ENCODE measurements at regions not wholly inside any gene's neighbourhood (a gene's known extent, or its start where the extent isn't known, plus 50 kb on each side); places are given as distances from the start of the nearest gene placed in this dataset.

- Histone ChIP-seq H3K36me3 (replicated peaks in 1 of 2; ENCODE audit: control extremely low read depth in 1 of 2, control insufficient read depth in 1 of 2, extremely low read depth in 1 of 2, insufficient read depth in 2 of 2, low read length in 1 of 2) (peaks cover 0 to 12% of the 10 kb centered on the region in 2 experiments), H3K4me2 (replicated peaks; ENCODE audit: low read depth, low read length, poor library complexity, severe bottlenecking) (peak overlapping the region; percentile 86), H3K9ac (ENCODE audit: low read length) (peak overlapping the region; percentile 28), H3K4me1 (ENCODE audit: control insufficient read depth in 2 of 2, insufficient read depth in 2 of 2, low read length in 2 of 2) (peaks cover 60 to 69% of the 10 kb centered on the region in 2 donors), H4K20me1 (ENCODE audit: control insufficient read depth, insufficient read depth, low read length, poor library complexity, severe bottlenecking) (peaks cover 52% of the 10 kb centered on the region), H3K79me2 (ENCODE audit: control insufficient read depth, insufficient read depth, low read length) (peaks cover 99% of the 10 kb centered on the region), H3K27ac (ENCODE audit: low read length in 2 of 2) (peak overlapping the region in 1 of 2 donors; percentile 65), H3K4me3 (ENCODE audit: control extremely low read depth in 1 of 5, extremely low read depth in 1 of 5, insufficient read depth in 1 of 5, low read depth in 2 of 5, low read length in 4 of 5) (peak overlapping the region in 3 of 5 experiments; percentile 1 to 36 (median 4)), H3K27me3 (replicated peaks in 1 of 4; ENCODE audit: control extremely low read depth in 1 of 4, control insufficient read depth in 3 of 4, insufficient read depth in 4 of 4, low read length in 3 of 4) (no peaks in the 10 kb centered on the region), H3K9me3 (ENCODE audit: control extremely low read depth in 1 of 3, control insufficient read depth in 2 of 3, insufficient read depth in 1 of 3, low read length in 2 of 3) (peaks cover 0 to 1% (median 0%) of the 10 kb centered on the region in 3 donors), H2AFZ (ENCODE audit: insufficient read depth, low read depth, low read length, poor library complexity, severe bottlenecking) (no peak overlapping the region)
- Mint-ChIP-seq H3K4me1 (peaks cover 75% of the 10 kb centered on the region), H3K27me3 (no peaks in the 10 kb centered on the region), H3K27ac (peak overlapping the region; percentile 82), H3K4me3 (peak overlapping the region; percentile 79), H3K9me3 (ENCODE audit: insufficient read depth) (no peaks in the 10 kb centered on the region)
- no peak for TF ChIP-seq EZH2 (IDR thresholded peaks at IDR 0.05; ENCODE audit: borderline replicate concordance, insufficient read depth, low read depth, low read length, poor library complexity, severe bottlenecking)
- no peak for TF ChIP-seq CTCF (IDR thresholded peaks at IDR 0.05)
- ChIA-PET CTCF (interaction anchor here (1.0 to 1.7 kb wide), 6 partner anchors 53 to 95 kb away, joined by 3 to 8 read pairs (median 4); no protein-coding TSS in a partner anchor), POLR2A (interaction anchor here (2.7 kb wide), 1 partner anchor 61 kb away, joined by 14 read pairs; no protein-coding TSS in a partner anchor)
- DNase-seq (no peak), ATAC-seq (ENCODE audit: low read depth) (no peak)
- no CpG with 5 or more reads among the region's 5 CpGs for WGBS (ENCODE audit: insufficient coverage)
- intact Hi-C loops (cut with micrococcal nuclease), result loop anchor here (10.0 kb wide), 2 partner anchors 243 to 1057 kb away; no protein-coding TSS in a partner anchor
These were observed 109.1 kb upstream of the BCAT1 start for GRCh38 chr12:25058012-25058411.

GRCh38 chr12:25056486-25057130 lies 107.7 kb upstream of the BCAT1 start:
- no CpG with 5 or more reads among the region's 3 CpGs for WGBS (ENCODE audit: insufficient coverage)
- Histone ChIP-seq H3K79me2 (ENCODE audit: control insufficient read depth, insufficient read depth, low read length) (peaks cover 87% of the 10 kb centered on the region), H3K4me2 (replicated peaks; ENCODE audit: low read depth, low read length, poor library complexity, severe bottlenecking) (peak overlapping the region; percentile 86), H3K9ac (ENCODE audit: low read length) (peak overlapping the region; percentile 82), H3K4me3 (ENCODE audit: control extremely low read depth in 1 of 5, extremely low read depth in 1 of 5, insufficient read depth in 1 of 5, low read depth in 2 of 5, low read length in 4 of 5) (peak overlapping the region; percentile 46 to 86 (median 84)), H3K27me3 (replicated peaks in 1 of 4; ENCODE audit: control extremely low read depth in 1 of 4, control insufficient read depth in 3 of 4, insufficient read depth in 4 of 4, low read length in 3 of 4) (no peaks in the 10 kb centered on the region), H4K20me1 (ENCODE audit: control insufficient read depth, insufficient read depth, low read length, poor library complexity, severe bottlenecking) (peaks cover 38% of the 10 kb centered on the region), H2AFZ (ENCODE audit: insufficient read depth, low read depth, low read length, poor library complexity, severe bottlenecking) (peak overlapping the region; percentile 14), H3K4me1 (ENCODE audit: control insufficient read depth in 2 of 2, insufficient read depth in 2 of 2, low read length in 2 of 2) (peaks cover 55% of the 10 kb centered on the region in 2 donors), H3K9me3 (ENCODE audit: control extremely low read depth in 1 of 3, control insufficient read depth in 2 of 3, insufficient read depth in 1 of 3, low read length in 2 of 3) (peaks cover 0 to 1% (median 0%) of the 10 kb centered on the region in 3 donors), H3K27ac (ENCODE audit: low read length in 2 of 2) (peak overlapping the region in 1 of 2 donors; percentile 65), H3K36me3 (replicated peaks in 1 of 2; ENCODE audit: control extremely low read depth in 1 of 2, control insufficient read depth in 1 of 2, extremely low read depth in 1 of 2, insufficient read depth in 2 of 2, low read length in 1 of 2) (peaks cover 0 to 2% of the 10 kb centered on the region in 2 experiments)
- intact Hi-C loops (cut with micrococcal nuclease), result loop anchor here (10.0 kb wide), 2 partner anchors 242 to 1058 kb away; no protein-coding TSS in a partner anchor
- Mint-ChIP-seq H3K27ac (peak overlapping the region; percentile 94), H3K9me3 (ENCODE audit: insufficient read depth) (no peaks in the 10 kb centered on the region), H3K27me3 (no peaks in the 10 kb centered on the region), H3K4me3 (peak overlapping the region; percentile 91), H3K4me1 (peaks cover 64% of the 10 kb centered on the region)
- no peak for ATAC-seq (ENCODE audit: low read depth)
- no peak for DNase-seq
- ChIA-PET POLR2A (interaction anchor here (1.0 to 2.7 kb wide), 2 partner anchors 37 to 59 kb away, joined by 3 to 14 read pairs; no protein-coding TSS in a partner anchor), CTCF (interaction anchor here (0.6 to 1.7 kb wide), 7 partner anchors 16 to 101 kb away, joined by 3 to 4 read pairs (median 3); no protein-coding TSS in a partner anchor)
- no peak for TF ChIP-seq EZH2 (IDR thresholded peaks at IDR 0.05; ENCODE audit: borderline replicate concordance, insufficient read depth, low read depth, low read length, poor library complexity, severe bottlenecking)
- TF ChIP-seq CTCF (IDR thresholded peaks at IDR 0.05), result no peak

Measured in B cell (primary cell).